Stimulated activated CD8-positive, alpha-beta memory T cell treated with anti-CD3 and anti-CD28 coated beads, Interleukin-15, amount 100 ng/mL, for 4 hours (primary cell): ENCODE measurements at regions not wholly inside any gene's neighbourhood (a gene's known extent, or its start where the extent isn't known, plus 50 kb on each side); places are given as distances from the start of the nearest gene placed in this dataset.
"Not testable (repeated sequence)": the region's sequence is repeated elsewhere in the genome, so short reads cannot be mapped to it uniquely, and the experiment has no call there.

Experiments
- DNase-seq, 2 donors: peaks; one replicate each; pipeline ENCODE4 v3.0.0-alpha.2; 2020; ENCODE audit warnings: low read depth in 2 of 2

DNA sequence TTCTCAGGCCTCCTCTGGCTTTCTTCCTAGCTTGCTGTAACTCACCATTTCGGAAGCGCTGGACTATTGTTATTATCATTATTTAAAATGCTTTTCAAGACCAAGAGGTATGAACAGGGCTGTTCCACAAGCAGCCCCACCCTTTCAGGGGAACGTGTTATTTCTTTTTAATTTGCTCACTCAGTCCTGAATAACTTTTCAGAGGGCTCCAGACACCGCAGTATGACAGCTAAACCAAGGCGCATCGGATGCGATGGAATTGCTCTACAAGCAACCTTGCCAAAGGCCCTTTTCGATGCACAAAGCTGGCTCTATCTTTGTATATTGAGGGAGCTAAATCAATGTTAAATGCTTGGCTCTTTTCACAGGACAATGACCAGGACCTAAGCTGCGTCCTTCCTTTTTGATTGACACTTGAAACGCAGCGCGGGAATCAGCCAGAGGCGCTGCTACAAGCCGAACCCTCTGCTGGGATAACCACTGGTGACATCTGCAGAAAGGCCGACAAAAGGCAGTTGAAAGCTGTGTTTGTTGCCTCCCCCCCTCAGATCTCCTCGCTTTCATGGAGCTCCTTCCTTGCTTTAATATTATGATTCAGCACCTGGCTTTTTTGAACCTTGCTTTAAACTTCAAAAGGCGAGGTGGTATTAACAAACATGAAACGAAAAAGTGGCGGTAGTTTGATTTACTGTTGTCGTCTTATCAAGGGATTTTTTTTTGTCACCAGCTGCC lies 204.7 kb upstream of the PROX1 start:
- DNase-seq = no peak

DNA sequence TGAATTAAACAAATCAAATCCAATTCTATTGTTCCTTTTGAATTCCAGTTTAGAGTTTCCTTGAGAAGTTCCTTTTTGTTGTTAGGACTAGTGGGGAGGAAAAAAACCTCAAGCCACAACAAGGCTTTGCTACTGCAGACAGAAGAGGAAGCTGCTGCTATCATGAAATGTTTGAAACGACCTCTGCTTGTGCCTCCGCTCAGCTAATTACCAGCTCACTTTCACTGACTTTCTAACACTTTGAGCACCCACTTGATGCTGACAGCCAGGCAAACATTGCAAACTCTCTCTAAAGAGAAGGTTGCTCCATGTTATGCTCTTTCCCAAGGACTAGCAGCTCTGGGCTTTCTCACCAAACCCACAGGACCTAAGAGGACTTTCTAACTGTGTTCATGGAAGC lies 203.9 kb upstream of the PROX1 start:
- DNase-seq = no peak

DNA sequence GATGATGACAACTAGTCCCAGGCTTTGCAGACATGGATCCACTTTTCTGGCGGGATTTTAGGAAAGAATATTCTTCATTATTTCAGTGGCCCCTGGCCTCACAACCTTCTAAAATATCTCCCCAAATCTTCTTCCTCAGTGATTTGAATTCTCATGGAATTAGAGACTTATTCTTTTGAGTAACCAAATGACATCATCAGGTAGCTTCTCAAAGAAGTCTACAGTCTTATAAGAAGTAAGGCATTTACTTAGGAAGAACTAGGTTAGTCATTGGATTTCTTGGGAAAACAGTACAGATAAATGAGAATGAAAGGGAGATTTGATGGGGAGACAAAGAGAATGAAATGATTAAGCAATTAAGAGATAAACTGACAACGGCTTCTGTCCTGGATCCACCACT lies 201.1 kb upstream of the PROX1 start:
- no peak for DNase-seq

DNA sequence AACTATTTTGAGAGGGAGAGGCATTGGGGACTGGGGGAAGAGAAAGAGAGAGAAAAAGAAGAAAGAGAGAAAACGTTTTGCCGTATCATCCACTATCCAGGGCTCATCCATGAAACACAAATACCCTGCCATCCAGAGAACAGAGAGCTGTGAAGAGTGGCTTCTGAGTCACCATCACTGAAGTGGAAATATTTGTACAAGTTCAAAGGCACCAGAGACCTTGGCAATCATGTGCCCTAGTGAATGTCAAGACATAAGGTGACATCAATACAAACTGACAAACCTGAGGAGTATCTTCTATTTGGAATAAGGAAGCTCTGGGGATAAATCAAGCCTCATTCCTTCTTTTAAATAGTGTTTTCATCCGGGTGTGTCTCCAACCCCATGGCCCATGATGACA lies 197.2 kb upstream of the PROX1 start:
- DNase-seq = no peak

DNA sequence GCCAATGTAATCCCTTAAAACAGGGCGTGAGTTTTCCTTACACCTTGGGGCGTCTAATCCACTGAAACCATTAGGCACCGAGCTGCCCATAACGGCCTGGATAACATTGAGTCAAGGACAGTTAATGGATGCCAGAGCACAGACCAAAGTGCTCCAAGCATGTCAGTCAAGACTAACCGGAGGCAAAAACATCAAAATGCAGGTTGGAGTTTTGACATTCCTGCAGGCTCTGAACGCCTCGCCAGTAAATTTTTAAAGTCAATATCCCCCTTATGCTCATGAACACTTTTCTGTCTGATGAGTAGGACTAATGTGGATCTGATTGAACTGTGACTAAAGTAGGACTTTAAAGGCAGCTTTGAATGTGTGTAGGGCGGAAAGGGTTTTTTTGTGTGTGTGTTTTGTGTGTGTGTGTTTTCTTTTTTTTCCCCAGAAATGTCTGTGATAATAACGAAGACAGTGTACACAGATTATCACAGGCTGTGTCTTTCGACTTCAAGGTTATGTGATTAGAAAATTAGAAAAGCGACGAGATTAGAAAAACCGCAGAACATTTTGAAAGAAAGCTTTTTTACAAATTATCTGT lies 194.2 kb upstream of the PROX1 start:
- DNase-seq = no peak

DNA sequence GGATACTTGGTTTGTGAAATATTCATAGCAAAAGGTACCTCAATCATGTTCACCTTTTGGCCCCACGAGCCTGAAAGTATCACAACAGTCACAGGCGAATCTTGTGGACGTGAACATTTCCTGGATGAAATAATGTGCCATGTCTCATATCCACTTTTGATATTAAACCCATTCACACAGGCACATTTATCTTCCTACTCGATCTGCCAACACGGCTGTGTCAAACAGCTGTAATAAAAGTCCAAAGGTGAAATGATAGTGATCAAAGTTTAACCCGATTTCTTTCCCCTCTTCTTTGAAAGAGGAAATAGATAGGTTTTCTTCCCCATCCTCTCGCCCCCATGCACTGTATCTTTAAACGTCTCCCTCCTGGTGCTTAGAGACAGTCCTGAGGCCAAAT lies 191.2 kb upstream of the PROX1 start:
- no peak for DNase-seq

DNA sequence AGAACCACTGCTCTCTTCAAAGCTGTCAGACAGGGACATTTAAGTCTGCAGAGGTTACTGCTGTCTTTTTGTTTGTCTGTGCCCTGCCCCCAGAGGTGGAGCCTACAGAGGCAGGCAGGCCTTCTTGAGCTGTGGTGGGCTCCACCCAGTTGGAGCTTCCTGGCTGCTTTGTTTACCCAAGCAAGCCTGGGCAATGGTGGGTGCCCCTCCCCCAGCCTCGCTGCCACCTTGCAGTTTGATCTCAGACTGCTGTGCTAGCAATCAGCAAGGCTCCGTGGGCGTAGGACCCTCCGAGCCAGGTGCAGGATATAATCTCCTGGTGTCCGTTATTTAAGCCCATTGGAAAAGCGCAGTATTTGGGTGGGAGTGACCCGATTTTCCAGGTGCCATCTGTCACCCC lies 179.5 kb upstream of the PROX1 start:
- not testable (repeated sequence) for DNase-seq

DNA sequence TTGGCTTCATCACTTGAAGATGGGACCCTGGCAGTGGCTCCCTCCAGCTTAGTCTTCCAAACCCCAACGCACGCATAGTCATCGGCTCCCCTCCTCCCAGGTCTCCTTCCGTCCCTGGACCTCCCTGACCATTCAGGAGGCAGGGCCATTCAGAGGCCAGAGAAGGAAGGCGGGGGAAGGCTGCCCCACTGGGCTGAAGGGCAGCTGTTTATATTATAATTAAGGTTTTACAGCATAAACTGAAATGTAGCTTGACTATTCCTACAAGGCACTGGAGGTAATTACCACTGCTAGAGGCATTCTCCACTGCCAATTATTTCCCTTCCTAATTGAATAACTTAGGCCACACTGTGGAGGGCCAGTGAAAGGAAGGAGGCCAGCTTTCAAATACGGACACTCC lies 170.6 kb upstream of the PROX1 start:
- DNase-seq = no peak

DNA sequence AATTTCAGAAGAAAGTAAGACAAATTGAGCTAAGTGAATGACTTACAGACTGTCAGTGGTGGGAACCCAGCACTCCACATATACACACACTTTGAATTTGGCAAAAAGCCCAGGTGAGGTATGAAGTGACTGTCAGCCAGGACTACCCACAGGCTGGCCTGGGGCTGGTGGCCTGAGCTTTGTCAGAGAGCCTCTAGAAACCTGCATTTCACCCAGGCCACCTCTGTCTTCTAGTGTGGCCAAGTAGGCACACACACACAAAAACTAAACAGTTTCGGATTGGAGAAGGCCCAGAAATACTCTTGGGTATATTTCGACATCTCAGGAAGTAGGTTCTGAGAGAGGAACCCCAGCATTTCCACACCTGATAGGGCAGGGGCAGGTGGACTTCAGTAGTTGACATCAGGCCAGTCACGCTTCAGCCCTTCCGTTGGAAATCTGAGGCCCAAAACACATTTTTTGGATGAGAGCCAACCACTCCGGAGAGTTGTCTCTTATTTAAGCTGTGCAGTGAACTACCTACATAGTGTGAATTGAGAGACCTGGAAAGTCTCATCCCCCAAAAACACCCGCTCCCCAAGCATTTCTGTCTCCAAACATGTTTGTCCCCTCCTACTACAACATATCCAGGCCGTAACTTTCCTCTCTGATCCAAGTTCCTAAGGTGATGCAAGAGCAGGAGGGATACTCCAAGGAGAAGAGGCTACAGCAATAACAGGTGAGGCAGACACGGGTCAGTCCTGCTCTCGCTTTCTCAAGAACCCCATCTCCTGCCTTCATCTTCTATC lies 167.2 kb upstream of the PROX1 start:
- DNase-seq = no peak

DNA sequence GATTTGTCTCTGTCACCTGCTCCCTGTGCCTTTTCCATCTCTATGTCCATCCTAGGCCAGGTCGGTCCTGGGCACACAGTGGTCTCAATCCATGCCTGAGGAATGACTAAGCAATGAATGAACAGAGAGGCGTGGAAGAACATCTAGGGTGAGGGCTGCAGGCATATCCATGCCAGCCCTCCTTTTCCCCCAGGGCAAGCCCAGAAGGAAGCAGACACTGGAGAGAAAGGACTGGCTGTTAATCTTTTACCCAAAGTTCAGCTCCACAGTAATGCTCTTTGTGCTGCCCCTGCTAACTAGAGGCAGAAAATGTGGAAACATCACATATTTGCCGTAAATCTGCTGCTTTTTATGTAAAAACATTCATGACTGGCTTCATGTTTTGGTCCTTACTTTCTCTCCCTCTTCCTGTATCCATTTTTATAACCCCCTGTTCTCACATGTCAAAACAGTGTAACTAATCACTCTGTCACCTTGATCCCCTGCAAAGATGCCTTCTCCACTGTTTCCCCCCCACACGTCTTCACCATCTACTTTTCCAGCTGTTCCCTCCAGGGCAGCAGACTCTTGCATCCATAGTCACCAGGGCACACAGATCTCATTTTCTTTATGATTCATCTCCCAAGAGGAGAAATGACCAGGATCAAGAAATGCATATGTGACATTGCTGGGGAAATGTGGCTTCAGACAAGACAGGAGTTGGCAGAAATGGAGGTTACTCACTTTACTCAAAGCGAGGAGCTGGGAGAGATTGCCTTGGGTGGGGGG lies 166.4 kb upstream of the PROX1 start:
- no peak for DNase-seq

DNA sequence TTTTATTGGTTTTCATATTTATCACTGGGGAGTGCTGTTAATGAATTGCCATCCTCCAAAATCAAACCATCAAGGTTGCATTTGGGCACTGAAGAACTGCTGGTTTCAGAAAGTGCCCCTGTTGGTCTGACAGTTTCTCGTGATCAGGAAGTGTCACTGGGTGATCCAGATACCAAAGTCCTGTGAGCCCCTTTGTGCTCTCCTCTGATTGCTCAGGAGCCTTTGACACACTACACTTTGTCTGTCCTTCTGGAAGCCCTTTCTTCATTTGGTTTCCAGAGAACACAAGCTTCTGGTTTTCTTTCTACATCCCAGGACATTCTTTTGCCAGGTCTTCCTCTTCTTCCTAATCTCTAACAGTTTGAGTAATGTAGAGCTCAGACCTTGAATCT lies 165.8 kb upstream of the PROX1 start:
- no peak for DNase-seq

DNA sequence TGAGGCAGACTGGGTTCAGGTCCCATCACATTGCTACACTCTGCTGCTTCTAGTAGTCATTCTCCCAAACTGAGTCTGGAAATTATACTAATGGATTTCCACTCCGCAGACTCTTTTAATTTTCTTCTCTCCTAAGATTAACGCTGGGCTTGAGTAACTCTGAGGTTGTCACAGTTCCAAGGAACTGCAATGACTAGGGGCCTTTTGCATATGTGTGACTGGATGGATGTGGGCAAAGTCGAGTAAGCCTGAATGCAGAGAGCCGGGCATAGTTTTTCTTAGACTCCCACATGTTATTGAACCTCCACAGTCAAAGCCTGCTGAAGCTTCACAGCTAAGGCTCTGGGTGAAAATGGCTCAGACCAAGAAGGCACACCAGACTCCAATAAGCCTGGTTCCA lies 160.9 kb upstream of the PROX1 start:
- no peak for DNase-seq

DNA sequence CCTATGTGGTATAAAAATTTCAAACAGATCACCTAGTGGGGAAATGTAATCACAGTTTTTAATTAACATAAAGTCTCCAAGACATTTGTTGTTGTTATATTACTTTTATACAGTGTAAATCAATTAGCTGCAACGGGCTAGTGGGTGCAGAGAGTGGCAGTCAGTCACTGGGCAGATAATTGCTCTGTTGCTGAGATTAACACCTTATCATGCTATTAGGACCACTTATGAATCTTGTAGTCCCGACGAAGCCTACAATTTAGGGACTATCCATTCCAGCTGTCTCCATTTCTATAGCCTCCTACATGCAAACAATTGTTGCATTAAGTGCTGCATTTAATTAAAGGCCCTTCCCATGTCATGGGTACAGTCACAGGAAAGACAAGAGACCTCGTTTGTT lies 158.9 kb upstream of the PROX1 start:
- no peak for DNase-seq

DNA sequence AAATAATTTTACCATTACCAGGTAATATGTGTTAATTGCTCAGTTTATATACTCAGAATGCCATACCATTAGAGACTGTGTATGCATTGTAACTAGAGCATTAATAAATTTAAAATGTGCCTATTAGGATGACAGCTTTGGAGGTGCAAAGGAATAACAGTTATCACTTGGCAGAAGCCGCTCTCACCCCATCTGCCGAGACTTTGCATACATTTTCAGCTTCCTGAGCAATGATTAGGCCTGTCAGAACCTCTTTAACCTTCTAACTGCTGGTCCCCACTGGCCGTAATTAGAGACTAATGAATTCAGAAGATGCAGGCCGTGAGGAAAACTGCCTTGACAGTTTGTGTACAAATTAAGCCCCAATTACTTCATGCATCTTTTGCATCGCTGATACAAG lies 158.0 kb upstream of the PROX1 start:
- DNase-seq = no peak

DNA sequence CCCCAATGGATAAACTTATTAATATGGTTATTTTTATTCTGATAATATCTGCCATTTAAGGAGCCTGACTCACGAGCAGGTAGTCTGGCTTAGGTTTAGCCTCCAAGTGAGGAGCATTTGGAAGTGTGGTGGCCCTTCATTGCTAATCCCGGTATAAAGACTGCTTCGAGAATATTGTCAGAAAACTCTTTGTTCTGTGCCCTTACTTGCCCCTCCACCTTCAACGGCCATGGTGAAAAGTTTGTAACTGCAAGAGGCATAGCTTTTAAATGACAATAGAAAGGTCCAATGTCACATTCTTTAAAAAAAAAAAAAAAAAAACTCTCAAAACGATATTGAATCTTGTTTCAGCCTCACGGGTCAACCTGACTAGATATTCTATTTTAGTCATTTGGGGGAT lies 157.4 kb upstream of the PROX1 start:
- DNase-seq = no peak

DNA sequence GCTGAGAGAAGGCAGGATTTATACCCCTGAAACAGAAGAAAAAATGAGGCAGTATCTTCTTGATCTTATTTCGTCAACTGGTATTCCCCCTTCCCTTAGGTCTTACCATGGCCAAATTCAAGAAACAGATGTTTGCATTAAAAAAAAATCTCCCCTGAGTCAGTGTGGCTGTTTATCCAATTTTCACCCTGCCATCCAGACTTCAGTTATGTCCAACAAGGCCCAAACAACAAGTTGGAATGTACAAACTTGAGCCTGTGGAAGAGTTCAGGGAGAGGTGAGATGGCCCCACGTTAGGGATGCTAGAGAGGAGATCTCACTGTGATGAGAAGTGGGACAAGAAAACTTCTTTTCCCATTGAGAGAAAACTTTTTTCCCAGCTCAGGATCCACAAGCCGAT lies 147.2 kb upstream of the PROX1 start:
- DNase-seq = no peak

DNA sequence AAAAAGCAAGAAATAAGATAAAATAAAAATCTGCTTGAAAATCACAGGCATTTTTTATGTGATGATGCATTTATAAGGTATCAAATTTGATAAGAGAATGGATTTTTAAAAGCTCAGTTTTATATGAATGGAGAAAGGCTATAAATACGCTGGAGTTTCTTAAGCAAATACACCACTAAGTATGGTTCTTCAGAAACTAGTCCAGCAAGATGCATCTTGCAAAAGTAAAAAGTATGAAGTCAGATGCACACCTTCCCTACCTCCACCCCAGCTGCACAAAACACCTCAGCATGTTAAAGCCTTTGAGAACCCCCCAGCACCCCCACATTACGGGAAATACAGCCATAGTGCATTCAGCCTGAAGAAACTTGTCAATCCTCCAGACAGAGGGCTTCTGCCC lies 143.1 kb upstream of the PROX1 start:
- no peak for DNase-seq

DNA sequence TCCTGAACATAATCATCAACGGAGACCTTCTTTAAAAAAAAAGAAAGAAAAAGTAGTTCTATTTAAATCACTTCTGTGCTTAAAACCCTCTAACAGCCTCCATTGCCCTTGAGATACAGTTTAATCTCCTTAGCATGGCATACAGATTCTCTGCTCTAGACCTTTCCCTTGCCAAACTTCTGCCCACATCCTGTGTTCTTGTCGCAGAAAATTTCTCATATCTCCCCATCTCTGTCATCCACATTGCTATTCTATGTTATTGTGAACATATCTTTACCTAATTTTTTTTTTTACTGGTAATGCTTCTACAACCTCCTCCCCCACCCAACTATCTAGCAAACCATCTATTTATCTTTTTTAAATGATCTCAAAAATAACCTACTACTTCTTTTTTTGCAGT lies 135.7 kb upstream of the PROX1 start:
- DNase-seq = no peak

DNA sequence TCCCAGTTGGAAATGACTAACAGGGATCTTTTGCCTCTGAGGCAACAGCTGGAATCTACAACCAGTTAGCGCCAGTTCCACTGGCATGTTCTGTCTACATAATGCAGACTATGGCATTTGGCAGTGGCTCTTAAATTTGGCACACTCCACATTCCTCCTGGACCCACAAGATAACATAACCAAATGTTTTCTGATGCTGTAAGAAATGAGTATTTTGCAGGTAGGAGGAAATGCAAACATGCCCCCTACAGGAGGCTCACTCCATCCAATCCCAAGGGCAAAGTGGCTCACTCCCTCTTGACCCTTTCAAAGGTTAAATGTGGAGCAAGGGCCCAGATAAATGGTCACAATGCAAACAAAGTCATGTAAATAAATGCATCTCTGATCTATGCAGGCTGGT lies 129.2 kb upstream of the PROX1 start:
- no peak for DNase-seq

DNA sequence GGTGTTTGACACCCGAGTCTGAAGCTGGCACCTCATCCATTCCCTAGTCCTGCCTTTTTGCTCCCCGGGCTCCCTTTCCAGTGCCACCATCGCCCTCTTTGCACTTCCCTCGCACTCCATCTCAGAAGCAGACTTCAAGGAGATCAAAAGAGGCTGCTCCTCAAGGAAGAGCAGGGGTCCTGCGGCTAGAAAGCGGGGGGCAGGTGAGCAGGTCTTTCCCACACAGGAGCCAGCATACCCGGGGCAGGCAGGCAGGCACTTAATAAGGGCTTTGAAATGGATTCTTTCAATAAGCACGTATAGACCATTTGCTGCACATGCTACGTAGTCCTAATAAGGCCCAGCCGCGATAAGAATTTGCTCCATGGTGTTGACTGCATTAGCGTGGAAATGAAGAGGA lies 125.9 kb upstream of the PROX1 start:
- DNase-seq = no peak

DNA sequence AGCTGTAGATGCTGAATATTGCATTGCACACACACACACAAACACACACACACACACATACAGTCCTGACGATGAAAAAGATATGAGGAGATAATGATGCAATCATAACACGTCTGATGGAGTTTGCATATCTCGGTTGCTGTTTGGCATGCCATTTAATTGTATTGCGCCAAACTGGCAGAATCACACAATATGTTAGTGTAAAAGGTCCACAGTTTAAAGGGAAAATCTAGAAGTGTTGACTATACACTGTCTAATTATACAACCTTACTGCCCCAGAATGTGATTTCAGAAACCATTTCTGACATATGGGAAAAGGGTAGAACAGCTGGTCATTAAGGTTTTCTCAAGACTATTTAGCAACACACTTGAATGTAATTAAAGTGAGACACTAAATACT lies 123.7 kb upstream of the PROX1 start:
- DNase-seq = no peak

DNA sequence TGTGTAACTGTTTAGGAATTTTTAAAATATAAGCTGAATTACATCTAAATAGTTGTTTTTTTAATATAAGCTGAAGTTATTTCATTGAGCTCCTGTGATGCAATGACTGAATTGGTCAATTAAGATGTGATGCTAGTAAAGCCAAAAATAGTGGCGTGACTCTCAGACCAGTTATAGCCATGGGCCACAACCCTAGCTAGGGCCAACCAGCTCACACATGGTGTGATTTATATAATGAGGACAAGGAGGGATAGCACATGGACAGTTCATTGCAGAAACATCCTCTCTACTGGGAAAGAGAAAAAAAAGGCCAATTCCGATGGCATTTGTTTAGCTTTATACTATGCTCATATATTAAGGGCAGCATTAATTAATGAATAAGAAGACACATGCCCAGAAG lies 119.3 kb upstream of the PROX1 start:
- no peak for DNase-seq

DNA sequence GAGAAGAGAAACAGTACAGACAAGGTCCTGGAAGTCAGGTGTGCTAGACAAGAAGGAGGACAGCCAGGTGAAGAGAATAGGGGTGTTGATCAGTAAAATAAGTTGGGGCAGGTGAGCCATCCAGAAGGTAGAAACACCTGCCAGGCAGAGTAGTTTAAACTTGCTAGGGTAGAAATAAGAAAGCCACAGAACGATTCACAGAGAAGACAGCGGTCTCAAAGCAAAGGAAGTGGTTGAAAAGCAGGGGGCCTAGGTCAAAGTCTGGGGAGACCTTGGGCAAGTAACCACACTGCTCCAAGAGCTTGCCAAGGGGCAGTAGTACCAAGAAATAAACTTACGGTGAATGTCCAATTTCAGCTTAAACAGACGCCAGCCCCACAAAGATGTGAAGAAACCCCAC lies 116.6 kb upstream of the PROX1 start:
- no peak for DNase-seq
